GM21576 (cell line): ENCODE measurements at regions not wholly inside any gene's neighbourhood (a gene's known extent, or its start where the extent isn't known, plus 50 kb on each side); places are given as distances from the start of the nearest gene placed in this dataset.

Experiments
- ATAC-seq: cut with Tn5 transposase; IDR thresholded peaks from one replicate; pipeline ENCODE4 v1.9.1; 2021; ENCODE audit warnings: mild to moderate bottlenecking, moderate library complexity; ENCODE audit not compliant: unreplicated experiment

GRCh38 chr13:39159393-39159792 lies 121.1 kb downstream of the NHLRC3 start:
- no peak for ATAC-seq

GRCh38 chr13:39159846-39160370 lies 121.7 kb downstream of the NHLRC3 start:
- ATAC-seq = no peak

GRCh38 chr13:39167018-39167417 lies 128.8 kb downstream of the NHLRC3 start:
- ATAC-seq = no peak

- no peak for ATAC-seq
Observed at GRCh38 chr13:39170711-39171110, 132.5 kb downstream of the NHLRC3 start.

- ATAC-seq = no peak
Observed at GRCh38 chr13:39185326-39185725, 147.1 kb downstream of the NHLRC3 start.

- no peak for ATAC-seq
Observed at GRCh38 chr13:39186205-39186875, 148.1 kb downstream of the NHLRC3 start.

GRCh38 chr13:39189778-39190177 lies 151.5 kb downstream of the NHLRC3 start:
- ATAC-seq = no peak

- peak; percentile 65 for ATAC-seq
Observed at GRCh38 chr13:39196965-39197646, 158.8 kb downstream of the NHLRC3 start.

GRCh38 chr13:39197647-39198007 lies 159.4 kb downstream of the NHLRC3 start:
- peak; percentile 39 for ATAC-seq

GRCh38 chr13:39200249-39200910 lies 162.1 kb downstream of the NHLRC3 start:
- no peak for ATAC-seq

GRCh38 chr13:39201180-39201579 lies 162.9 kb downstream of the NHLRC3 start:
- ATAC-seq = no peak

GRCh38 chr13:39202746-39203145 lies 164.5 kb downstream of the NHLRC3 start:
- no peak for ATAC-seq

- ATAC-seq = no peak
Observed at GRCh38 chr13:39208636-39209035, 170.4 kb downstream of the NHLRC3 start.

GRCh38 chr13:39209731-39210531 lies 171.7 kb downstream of the NHLRC3 start:
- ATAC-seq = no peak

- ATAC-seq = no peak
Observed at GRCh38 chr13:39210961-39211534, 172.8 kb downstream of the NHLRC3 start.

GRCh38 chr13:39215971-39216370 lies 177.7 kb downstream of the NHLRC3 start:
- no peak for ATAC-seq

GRCh38 chr13:39217471-39217870 lies 179.2 kb downstream of the NHLRC3 start:
- ATAC-seq = no peak

GRCh38 chr13:39224671-39225240 lies 186.5 kb downstream of the NHLRC3 start:
- no peak for ATAC-seq

GRCh38 chr13:39225860-39226259 lies 187.6 kb downstream of the NHLRC3 start:
- no peak for ATAC-seq

- no peak for ATAC-seq
Observed at GRCh38 chr13:39226359-39226758, 188.1 kb downstream of the NHLRC3 start.
